Aorta (tissue), 5 donors: ENCODE measurements at regions not wholly inside any gene's neighbourhood (a gene's known extent, or its start where the extent isn't known, plus 50 kb on each side); places are given as distances from the start of the nearest gene placed in this dataset.

Source experiments
- ATAC-seq: fragments of 200-7000 bp; cut with Tn5 transposase; one replicate; pipeline ENCODE4 v1.9.1; 2022; ENCODE audit warnings: moderate library complexity; ENCODE audit not compliant: low FRiP score
- DNase-seq, 2 donors: peaks; one replicate each; pipeline ENCODE4 v3.0.0-alpha.2; 2020
- H3K27ac ChIP-seq, 2 donors: one replicate each; pipeline ENCODE4 v1.5.1; 2013; ENCODE audit warnings: low read length in 2 of 2, mild to moderate bottlenecking in 2 of 2, moderate library complexity in 2 of 2, control low read depth in 1 of 2, inconsistent platforms in 1 of 2, low read depth in 1 of 2
- H3K27me3 ChIP-seq, 2 donors: one replicate each; pipeline ENCODE4 v1.6.1; 2013; ENCODE audit warnings: control low read depth in 1 of 2, low read length in 1 of 2, mild to moderate bottlenecking in 1 of 2, moderate library complexity in 1 of 2; ENCODE audit not compliant: insufficient read depth in 2 of 2, control insufficient read depth in 1 of 2
- H3K36me3 ChIP-seq, 2 donors: one replicate each; pipeline ENCODE4 v1.6.1; 2013; ENCODE audit warnings: control low read depth in 1 of 2, low read length in 1 of 2, mild to moderate bottlenecking in 1 of 2; ENCODE audit not compliant: insufficient read depth in 2 of 2, control insufficient read depth in 1 of 2
- H3K4me1 ChIP-seq, 2 donors: one replicate each; pipeline ENCODE4 v1.6.1; 2013; ENCODE audit warnings: low read length in 2 of 2, control low read depth in 1 of 2, mild to moderate bottlenecking in 1 of 2, moderate library complexity in 1 of 2; ENCODE audit not compliant: insufficient read depth in 2 of 2, control insufficient read depth in 1 of 2
- H3K4me3 ChIP-seq, 2 donors: one replicate each; pipeline ENCODE4 v1.5.1; 2013; ENCODE audit warnings: low read length in 2 of 2, control low read depth in 1 of 2, mild to moderate bottlenecking in 1 of 2
- H3K9me3 ChIP-seq: one replicate; pipeline ENCODE4 v1.6.1; 2013; ENCODE audit warnings: mild to moderate bottlenecking, low read length; ENCODE audit not compliant: control insufficient read depth
- WGBS, 2 donors: extraction: QIAGEN DNeasy Blood & Tissue Kit; methylation state at CpG; one replicate each; pipeline ENCODE4 v1.1.7; 2013; 5-methylcytosine and 5-hydroxymethylcytosine counted together
- intact Hi-C, 2 donors: fragments of 100-400 bp; cut with DNase I; formaldehyde crosslinking; loops; one replicate each; pipeline versions ENCODE4 v1.14.2 to v1.15.0; 2022
- donor health status: healthy with polysubstance abuse.
- donor health status: Bipolar disorder and iron deficiency.
- donor health status: DM: no; HTN: no; CAD: no.
- donor health status: DM: no; HTN: no; CAD: no.
- donor health status: DM: yes; HTN: yes; CAD: no.

GRCh38 chr4:152257601-152258066, 278.3 kb downstream of the FBXW7 start:
- 35 to 38% methylated on average over 5 of the region's 5 CpGs for WGBS, 2 donors
- ATAC-seq (no peak), DNase-seq (no peak)

GRCh38 chr4:152256996-152257395, 278.9 kb downstream of the FBXW7 start:
- 80 to 82% methylated on average over 3 of the region's 3 CpGs for WGBS, 2 donors
- no peaks in the 10 kb centered on the region for H3K27me3 ChIP-seq
- H3K4me3 ChIP-seq, result no peak overlapping the region
- H3K27ac ChIP-seq, result no peak overlapping the region
- intact Hi-C loops, result no loop called here
- H3K4me1 ChIP-seq, result no peaks in the 10 kb centered on the region
- no peaks in the 10 kb centered on the region for H3K36me3 ChIP-seq
- ATAC-seq, result no peak
- no peak for DNase-seq
- H3K9me3 ChIP-seq, result no peaks in the 10 kb centered on the region

More at GRCh38 chr4:152257601-152258066, 278.3 kb downstream of the FBXW7 start:
- H3K27me3 ChIP-seq, result no peaks in the 10 kb centered on the region
- intact Hi-C loops, result no loop called here
- no peak overlapping the region for H3K4me3 ChIP-seq
- no peaks in the 10 kb centered on the region for H3K36me3 ChIP-seq
- no peak overlapping the region for H3K27ac ChIP-seq
- no peaks in the 10 kb centered on the region for H3K9me3 ChIP-seq
- no peaks in the 10 kb centered on the region for H3K4me1 ChIP-seq

GRCh38 chr4:152255437-152255836, 280.5 kb downstream of the FBXW7 start:
- Histone ChIP-seq H3K27ac (no peak overlapping the region), H3K4me3 (no peak overlapping the region), H3K27me3 (no peaks in the 10 kb centered on the region), H3K36me3 (no peaks in the 10 kb centered on the region), H3K4me1 (no peaks in the 10 kb centered on the region), H3K9me3 (no peaks in the 10 kb centered on the region)
- intact Hi-C loops, result no loop called here
- no peak for ATAC-seq
- DNase-seq, result no peak
- WGBS, 2 donors, result 57 to 67% methylated on average over 4 of the region's 4 CpGs

GRCh38 chr4:152248347-152248746, 287.5 kb downstream of the FBXW7 start:
- no peak overlapping the region for H3K27ac ChIP-seq
- intact Hi-C loops, result no loop called here
- no peaks in the 10 kb centered on the region for H3K9me3 ChIP-seq
- no peaks in the 10 kb centered on the region for H3K27me3 ChIP-seq
- no peak overlapping the region for H3K4me3 ChIP-seq
- ATAC-seq, result no peak
- no peaks in the 10 kb centered on the region for H3K36me3 ChIP-seq
- no peaks in the 10 kb centered on the region for H3K4me1 ChIP-seq
- 94% methylated on average over 9 of the region's 9 CpGs for WGBS, 2 donors
- DNase-seq, result no peak

- H3K4me3 ChIP-seq, result no peak overlapping the region
- 39% methylated on average over 19 of the region's 19 CpGs for WGBS, 2 donors
- H3K27ac ChIP-seq, result no peak overlapping the region
- H3K9me3 ChIP-seq, result no peaks in the 10 kb centered on the region
- DNase-seq, result peak in 1 of 2 donors; percentile 55
- no peaks in the 10 kb centered on the region for H3K27me3 ChIP-seq
- no peak for ATAC-seq
- H3K36me3 ChIP-seq, result no peaks in the 10 kb centered on the region
- intact Hi-C loops, result no loop called here
- H3K4me1 ChIP-seq, result no peaks in the 10 kb centered on the region
Observed at GRCh38 chr4:152247271-152247975, 288.5 kb downstream of the FBXW7 start.

- Histone ChIP-seq H3K27ac (no peak overlapping the region), H3K27me3 (no peaks in the 10 kb centered on the region), H3K4me1 (no peaks in the 10 kb centered on the region), H3K9me3 (no peaks in the 10 kb centered on the region), H3K4me3 (no peak overlapping the region), H3K36me3 (no peaks in the 10 kb centered on the region)
- ATAC-seq (no peak), DNase-seq (no peak)
- intact Hi-C loops, result no loop called here
- 91 to 95% methylated on average over 13 of the region's 13 CpGs for WGBS, 2 donors
Observed at GRCh38 chr4:152246659-152247058, 289.2 kb downstream of the FBXW7 start.

- Histone ChIP-seq H3K27ac (no peak overlapping the region), H3K27me3 (no peaks in the 10 kb centered on the region), H3K4me1 (no peaks in the 10 kb centered on the region), H3K9me3 (no peaks in the 10 kb centered on the region), H3K36me3 (no peaks in the 10 kb centered on the region), H3K4me3 (no peak overlapping the region)
- intact Hi-C loops, result no loop called here
- 60 to 63% methylated on average over 1 of the region's 1 CpG for WGBS, 2 donors
- ATAC-seq (no peak), DNase-seq (no peak)
Observed at GRCh38 chr4:152245680-152246079, 290.2 kb downstream of the FBXW7 start.

- ATAC-seq, result no peak
- WGBS, 2 donors, result 85 to 87% methylated on average over 2 of the region's 2 CpGs
- Histone ChIP-seq H3K4me3 (no peak overlapping the region), H3K27me3 (no peaks in the 10 kb centered on the region), H3K4me1 (no peaks in the 10 kb centered on the region), H3K27ac (no peak overlapping the region), H3K36me3 (no peaks in the 10 kb centered on the region), H3K9me3 (no peaks in the 10 kb centered on the region)
- intact Hi-C loops, result no loop called here
- DNase-seq, result no peak
Observed at GRCh38 chr4:152244659-152245058, 291.2 kb downstream of the FBXW7 start.

- DNase-seq, result peak in 1 of 2 donors; percentile 70
Observed at GRCh38 chr4:152243896-152244595, 291.8 kb downstream of the FBXW7 start.

More at GRCh38 chr4:152243896-152244595, 291.8 kb downstream of the FBXW7 start:
- no peaks in the 10 kb centered on the region for H3K27me3 ChIP-seq
- no peak overlapping the region for H3K4me3 ChIP-seq
- H3K36me3 ChIP-seq, result no peaks in the 10 kb centered on the region
- WGBS, 2 donors, result 24 to 28% methylated on average over 11 of the region's 11 CpGs
- H3K4me1 ChIP-seq, result no peaks in the 10 kb centered on the region
- intact Hi-C loops, result no loop called here
- no peak overlapping the region for H3K27ac ChIP-seq
- ATAC-seq, result peak; percentile 73
- H3K9me3 ChIP-seq, result no peaks in the 10 kb centered on the region
